Lung (tissue), 11 donors: ENCODE measurements at regions not wholly inside any gene's neighbourhood (a gene's known extent, or its start where the extent isn't known, plus 50 kb on each side); places are given as distances from the start of the nearest gene placed in this dataset.
A peak's percentile ranks its signal among the peaks of the same experiment; 100 is the strongest.
"Not testable (repeated sequence)": the region's sequence is repeated elsewhere in the genome, so short reads cannot be mapped to it uniquely, and the experiment has no call there.

ENCODE experiments used
- ATAC-seq: fragments of 200-7000 bp; cut with Tn5 transposase; one replicate; pipeline ENCODE4 v1.9.1; 2020; ENCODE audit warnings: moderate number of reproducible peaks; ENCODE audit not compliant: insufficient read depth, low FRiP score
- DNase-seq, 3 donors: peaks; one replicate each; pipeline ENCODE4 v3.0.0-alpha.2; 2013 to 2017
- H3K27ac ChIP-seq, 2 donors: one replicate each; pipeline ENCODE4 v1.5.1; 2013; ENCODE audit warnings: mild to moderate bottlenecking in 2 of 2, moderate library complexity in 2 of 2, control low read depth in 1 of 2, inconsistent platforms in 1 of 2, low read depth in 1 of 2, low read length in 1 of 2
- H3K27me3 ChIP-seq, 3 donors: one replicate each; pipeline ENCODE4 v1.5.1; 2013; ENCODE audit warnings: low read length in 2 of 3; ENCODE audit not compliant: control insufficient read depth in 3 of 3, insufficient read depth in 3 of 3
- H3K36me3 ChIP-seq, 4 donors: one replicate each; pipeline ENCODE4 v1.5.1; 2013; ENCODE audit warnings: low read length in 4 of 4, mild to moderate bottlenecking in 1 of 4, moderate library complexity in 1 of 4; ENCODE audit not compliant: control insufficient read depth in 4 of 4, insufficient read depth in 4 of 4
- H3K4me1 ChIP-seq, 5 donors: one replicate each; pipeline ENCODE4 v1.5.1; 2013; ENCODE audit warnings: low read length in 5 of 5, mild to moderate bottlenecking in 2 of 5, moderate library complexity in 1 of 5; ENCODE audit not compliant: control insufficient read depth in 5 of 5, insufficient read depth in 5 of 5
- H3K4me3 ChIP-seq: one replicate; pipeline ENCODE4 v1.5.1; 2013; ENCODE audit warnings: mild to moderate bottlenecking, control low read depth, moderate library complexity
- H3K9ac ChIP-seq, 2 donors: one replicate each; pipeline ENCODE4 v1.5.1; 2013; ENCODE audit warnings: low read length in 2 of 2, control low read depth in 1 of 2; ENCODE audit not compliant: insufficient read depth in 1 of 2
- H3K9me3 ChIP-seq, 4 donors: one replicate each; pipeline ENCODE4 v1.5.1; 2013; ENCODE audit warnings: low read length in 3 of 4, mild to moderate bottlenecking in 1 of 4, moderate library complexity in 1 of 4; ENCODE audit not compliant: control insufficient read depth in 4 of 4, insufficient read depth in 3 of 4
- WGBS, 2 donors: extraction: QIAGEN DNeasy Blood & Tissue Kit; methylation state at CpG; one replicate each; pipeline ENCODE4 v1.1.7; 2013; 5-methylcytosine and 5-hydroxymethylcytosine counted together
- TF ChIP-seq, protein P1 (sequence below): IDR thresholded peaks from 2 replicates; pipeline ENCODE4 v1.5.1; 2012; ENCODE audit warnings: mild to moderate bottlenecking; ENCODE audit errors: control extremely low read depth, extremely low read depth
- donor health status: control.
- donor health status: control.
- donor health status: Bipolar disorder and iron deficiency.
- donor health status: healthy.
- donor health status: DM: yes; HTN: yes; CAD: no.

DNA sequence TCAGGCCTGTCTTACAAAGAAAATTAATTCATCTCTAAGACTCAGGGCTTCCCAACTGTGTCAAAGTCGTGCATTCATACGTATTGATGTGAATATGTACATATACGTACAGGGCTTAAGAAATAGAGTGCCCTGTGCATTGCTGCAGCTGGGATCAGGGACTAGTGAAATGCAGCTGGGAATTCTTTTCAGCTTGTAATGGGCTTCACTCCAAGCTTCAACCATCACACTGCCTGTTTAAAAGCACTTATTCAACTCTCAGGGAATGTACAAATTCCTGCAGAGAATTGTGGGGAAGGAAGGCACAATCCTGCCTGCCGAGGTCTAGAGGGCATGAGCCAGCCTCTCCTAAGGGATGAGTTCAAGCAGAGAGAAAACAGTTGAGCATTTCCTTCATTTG is 59.6 kb upstream of the MAN2A1 start:
- Histone ChIP-seq H3K4me1 (peaks cover 0 to 10% (median 0%) of the 10 kb centered on the region in 5 donors), H3K4me3 (no peak overlapping the region), H3K9ac (no peak overlapping the region), H3K36me3 (no peaks in the 10 kb centered on the region), H3K27ac (no peak overlapping the region), H3K27me3 (no peaks in the 10 kb centered on the region), H3K9me3 (no peaks in the 10 kb centered on the region)
- ATAC-seq = no peak
- TF ChIP-seq, protein P1, sequence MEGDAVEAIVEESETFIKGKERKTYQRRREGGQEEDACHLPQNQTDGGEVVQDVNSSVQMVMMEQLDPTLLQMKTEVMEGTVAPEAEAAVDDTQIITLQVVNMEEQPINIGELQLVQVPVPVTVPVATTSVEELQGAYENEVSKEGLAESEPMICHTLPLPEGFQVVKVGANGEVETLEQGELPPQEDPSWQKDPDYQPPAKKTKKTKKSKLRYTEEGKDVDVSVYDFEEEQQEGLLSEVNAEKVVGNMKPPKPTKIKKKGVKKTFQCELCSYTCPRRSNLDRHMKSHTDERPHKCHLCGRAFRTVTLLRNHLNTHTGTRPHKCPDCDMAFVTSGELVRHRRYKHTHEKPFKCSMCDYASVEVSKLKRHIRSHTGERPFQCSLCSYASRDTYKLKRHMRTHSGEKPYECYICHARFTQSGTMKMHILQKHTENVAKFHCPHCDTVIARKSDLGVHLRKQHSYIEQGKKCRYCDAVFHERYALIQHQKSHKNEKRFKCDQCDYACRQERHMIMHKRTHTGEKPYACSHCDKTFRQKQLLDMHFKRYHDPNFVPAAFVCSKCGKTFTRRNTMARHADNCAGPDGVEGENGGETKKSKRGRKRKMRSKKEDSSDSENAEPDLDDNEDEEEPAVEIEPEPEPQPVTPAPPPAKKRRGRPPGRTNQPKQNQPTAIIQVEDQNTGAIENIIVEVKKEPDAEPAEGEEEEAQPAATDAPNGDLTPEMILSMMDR = no peak
- DNase-seq = peak; percentile 58 to 86 (median 84)
- 53 to 73% methylated on average over 4 of the region's 4 CpGs for WGBS, 2 donors

DNA sequence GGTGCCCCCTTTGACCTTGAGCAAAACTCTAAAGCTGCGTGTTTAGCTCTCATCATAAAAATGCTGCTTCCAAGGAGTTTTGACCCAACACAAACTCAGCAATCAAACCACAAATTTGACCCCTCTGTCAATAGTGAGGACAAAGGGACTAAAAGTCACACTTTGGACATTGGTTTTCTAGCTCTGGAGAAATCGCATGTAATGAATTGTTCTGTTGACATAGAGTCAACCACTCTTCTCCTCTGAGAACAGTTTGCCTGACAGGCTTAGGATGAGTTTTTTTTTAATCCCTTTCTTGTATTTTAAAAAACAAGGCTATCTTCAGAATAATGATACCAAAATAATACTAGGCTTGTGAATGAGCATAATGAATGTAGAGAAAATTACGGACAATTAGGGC is 61.1 kb upstream of the MAN2A1 start:
- 90 to 97% methylated on average over 3 of the region's 3 CpGs for WGBS, 2 donors
- Histone ChIP-seq H3K36me3 (no peaks in the 10 kb centered on the region), H3K9me3 (no peaks in the 10 kb centered on the region), H3K4me3 (no peak overlapping the region), H3K9ac (no peak overlapping the region), H3K4me1 (peaks cover 0 to 10% (median 0%) of the 10 kb centered on the region in 5 donors), H3K27ac (no peak overlapping the region), H3K27me3 (no peaks in the 10 kb centered on the region)
- DNase-seq (no peak), ATAC-seq (no peak)
- TF ChIP-seq, protein P1 = no peak

DNA sequence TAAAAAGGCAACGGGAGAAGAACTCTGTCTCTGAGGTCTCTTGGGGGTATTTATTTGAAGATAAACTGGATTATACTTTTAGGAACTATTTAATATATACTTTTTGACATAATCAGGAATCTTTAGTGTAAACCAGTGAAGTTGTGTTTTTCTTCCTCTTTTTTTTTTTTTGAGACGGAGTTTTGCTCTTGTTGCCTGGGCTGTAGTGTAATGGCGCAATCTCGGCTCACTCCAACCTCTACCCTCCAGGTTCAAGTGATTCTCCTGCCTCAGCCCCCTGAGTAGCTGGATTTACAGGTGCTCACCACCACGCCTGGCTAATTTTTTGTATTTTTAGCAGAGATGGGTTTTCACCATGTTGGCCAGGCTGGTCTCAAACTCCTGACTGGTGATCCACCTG is 68.5 kb upstream of the MAN2A1 start:
- H3K27ac ChIP-seq, ATAC-seq, H3K36me3 ChIP-seq, H3K27me3 ChIP-seq, H3K9me3 ChIP-seq, DNase-seq, H3K9ac ChIP-seq, H3K4me3 ChIP-seq: not testable (repeated sequence)
- WGBS, 2 donors = 73 to 80% methylated on average over 5 of the region's 5 CpGs
- peaks cover 0 to 11% (median 0%) of the 10 kb centered on the region in 5 donors for H3K4me1 ChIP-seq

DNA sequence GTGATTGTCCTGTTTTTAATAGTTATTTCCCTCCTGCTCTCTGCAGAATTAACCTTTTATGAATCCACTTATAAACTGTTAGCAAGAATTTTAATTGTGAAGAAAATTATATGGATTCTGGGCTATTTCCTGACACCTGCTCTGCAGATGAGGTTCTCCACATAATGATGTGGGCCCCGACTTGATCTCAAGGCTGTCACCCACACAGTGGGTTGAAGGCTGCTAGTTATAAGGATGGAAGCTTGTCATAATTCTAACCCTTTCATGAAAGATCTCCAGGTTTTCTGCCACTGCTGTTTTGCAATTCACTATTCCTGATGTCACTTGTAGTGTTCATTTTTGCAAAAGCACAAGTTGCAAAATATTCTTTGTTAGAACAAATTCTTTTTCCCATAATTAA is 69.1 kb upstream of the MAN2A1 start:
- Histone ChIP-seq H3K4me1 (peaks cover 0 to 11% (median 0%) of the 10 kb centered on the region in 5 donors), H3K27me3 (no peaks in the 10 kb centered on the region), H3K9me3 (no peaks in the 10 kb centered on the region), H3K9ac (no peak overlapping the region), H3K27ac (no peak overlapping the region), H3K36me3 (no peaks in the 10 kb centered on the region), H3K4me3 (no peak overlapping the region)
- ATAC-seq (no peak), DNase-seq (no peak)
- TF ChIP-seq, protein P1 = no peak
- 68 to 79% methylated on average over 1 of the region's 1 CpG for WGBS, 2 donors
